T-cell (primary cell): ENCODE measurements at regions not wholly inside any gene's neighbourhood (a gene's known extent, or its start where the extent isn't known, plus 50 kb on each side); places are given as distances from the start of the nearest gene placed in this dataset.

ENCODE experiments used
- ATAC-seq, 4 experiments: fragments of 200-7000 bp in 3 of 4; fragments of 150-1000 bp in 1 of 4; cut with Tn5 transposase; replicated peaks in 1 of 4; 1 replicate in 3 of 4; 2 replicates in 1 of 4; pipeline ENCODE4 v1.10.0; 2021; ENCODE audit warnings: moderate library complexity in 3 of 4, mild to moderate bottlenecking in 2 of 4, moderate number of reproducible peaks in 1 of 4
- CTCF ChIA-PET, 2 donors: fragments of 300-600 bp; sonication (Branson Sonifier 250); formaldehyde crosslinking; loops; one replicate each; lab custom pipeline; 2022; ENCODE audit warnings: antibody characterized with exemption in 2 of 2; lab: Charles Lee
- POLR2A ChIA-PET, 2 donors: fragments of 300-600 bp; sonication (Branson Sonifier 250); formaldehyde crosslinking; loops; one replicate each; lab custom pipeline; 2022; ENCODE audit warnings: antibody characterized with exemption in 2 of 2; lab: Charles Lee
- DNase-seq, 35 experiments: peaks; one replicate each; pipeline versions ENCODE4 v3.0.0 to v3.0.0-alpha.2; 2013 to 2023
- H3K27ac ChIP-seq: one replicate; pipeline ENCODE4 v1.5.1; 2013; ENCODE audit warnings: low read length
- H3K27me3 ChIP-seq, 2 experiments: replicated peaks in 1 of 2; 1 replicate in 1 of 2; 2 replicates in 1 of 2; pipeline versions ENCODE4 v1.6.1 to v1.7.0; 2013; ENCODE audit warnings: low read length in 1 of 2, mixed read lengths in 1 of 2; ENCODE audit not compliant: control insufficient read depth in 2 of 2, insufficient read depth in 2 of 2; ENCODE audit errors: extremely low read depth in 1 of 2
- H3K36me3 ChIP-seq, 2 donors: 1 replicate in 1 of 2; 2 replicates in 1 of 2; pipeline versions ENCODE4 v1.6.1 to v1.7.0; 2013; ENCODE audit warnings: low read length in 1 of 2; ENCODE audit not compliant: control insufficient read depth in 2 of 2, insufficient read depth in 1 of 2; ENCODE audit errors: extremely low read depth in 1 of 2
- H3K4me1 ChIP-seq, 2 experiments: 1 replicate in 1 of 2; 2 replicates in 1 of 2; pipeline versions ENCODE4 v1.6.1 to v1.7.0; 2013; ENCODE audit warnings: low read length in 2 of 2, mixed read lengths in 1 of 2; ENCODE audit not compliant: insufficient read depth in 2 of 2, control insufficient read depth in 1 of 2; ENCODE audit errors: extremely low read depth in 1 of 2
- H3K4me3 ChIP-seq, 2 donors: 1 replicate in 1 of 2; 2 replicates in 1 of 2; pipeline versions ENCODE4 v1.5.1 to v1.7.0; 2013; ENCODE audit warnings: mild to moderate bottlenecking in 2 of 2, low read length in 1 of 2, moderate library complexity in 1 of 2; ENCODE audit not compliant: control insufficient read depth in 1 of 2; ENCODE audit errors: extremely low read depth in 1 of 2
- H3K9me3 ChIP-seq: 2 replicates; pipeline ENCODE4 v1.7.0; 2013
- H3K27ac Mint-ChIP-seq, 2 donors: one replicate each; pipeline ENCODE4 v1.8.0; 2020 to 2021; ENCODE audit warnings: mild to moderate bottlenecking in 2 of 2, mixed read lengths in 2 of 2
- H3K27me3 Mint-ChIP-seq, 2 donors: one replicate each; pipeline ENCODE4 v1.8.0; 2021 to 2022; ENCODE audit warnings: mixed read lengths in 2 of 2
- H3K36me3 Mint-ChIP-seq: one replicate; pipeline ENCODE4 v1.8.0; 2021; ENCODE audit warnings: mixed read lengths
- H3K4me1 Mint-ChIP-seq, 3 donors: one replicate each; pipeline ENCODE4 v1.8.0; 2020 to 2022; ENCODE audit warnings: mixed read lengths in 3 of 3, mild to moderate bottlenecking in 1 of 3
- H3K4me3 Mint-ChIP-seq, 3 donors: one replicate each; pipeline ENCODE4 v1.8.0; 2020 to 2022; ENCODE audit warnings: mild to moderate bottlenecking in 3 of 3, mixed read lengths in 3 of 3, moderate library complexity in 3 of 3
- H3K9me3 Mint-ChIP-seq, 3 donors: one replicate each; pipeline ENCODE4 v1.8.0; 2020 to 2022; ENCODE audit warnings: mixed read lengths in 3 of 3
- WGBS: methylation state at CpG from one replicate; pipeline ENCODE4 v1.1.5; 2013; ENCODE audit warnings: missing lambda C conversion rate; ENCODE audit not compliant: insufficient coverage; 5-methylcytosine and 5-hydroxymethylcytosine counted together

GRCh38 chr3:168506589-168506988 is 410.9 kb upstream of the GOLIM4 start:
- Histone ChIP-seq H3K27ac (no peak overlapping the region), H3K9me3 (no peaks in the 10 kb centered on the region), H3K4me3 (no peak overlapping the region), H3K4me1 (no peaks in the 10 kb centered on the region), H3K27me3 (no peaks in the 10 kb centered on the region), H3K36me3 (no peaks in the 10 kb centered on the region)
- Mint-ChIP-seq H3K4me3 (no peak overlapping the region), H3K27me3 (no peaks in the 10 kb centered on the region), H3K36me3 (no peaks in the 10 kb centered on the region), H3K27ac (no peak overlapping the region), H3K9me3 (no peaks in the 10 kb centered on the region), H3K4me1 (no peaks in the 10 kb centered on the region)
- no peak for ATAC-seq
- POLR2A ChIA-PET: no interaction called here
- no peak for DNase-seq
- CTCF ChIA-PET: no interaction called here
- WGBS: no CpG with 5 or more reads among the region's 1 CpG

- DNase-seq (no peak), ATAC-seq (no peak)
- no peak overlapping the region for H3K4me3 Mint-ChIP-seq
- no CpG with 5 or more reads among the region's 1 CpG for WGBS
- Histone ChIP-seq H3K27me3 (no peaks in the 10 kb centered on the region), H3K9me3 (no peaks in the 10 kb centered on the region), H3K4me1 (no peaks in the 10 kb centered on the region), H3K27ac (no peak overlapping the region), H3K36me3 (no peaks in the 10 kb centered on the region), H3K4me3 (no peak overlapping the region)
- H3K9me3 Mint-ChIP-seq: peaks cover 0 to 3% (median 0%) of the 10 kb centered on the region in 3 donors
- CTCF ChIA-PET: no interaction called here
- H3K4me1 Mint-ChIP-seq: no peaks in the 10 kb centered on the region
- no peak overlapping the region for H3K27ac Mint-ChIP-seq
- no peaks in the 10 kb centered on the region for H3K27me3 Mint-ChIP-seq
- POLR2A ChIA-PET: no interaction called here
- H3K36me3 Mint-ChIP-seq: no peaks in the 10 kb centered on the region
These were observed 405.8 kb upstream of the GOLIM4 start for GRCh38 chr3:168501570-168501969.

- Mint-ChIP-seq H3K27me3 (no peaks in the 10 kb centered on the region), H3K36me3 (no peaks in the 10 kb centered on the region), H3K27ac (no peak overlapping the region), H3K4me3 (no peak overlapping the region), H3K9me3 (peaks cover 0 to 3% (median 0%) of the 10 kb centered on the region in 3 donors), H3K4me1 (no peaks in the 10 kb centered on the region)
- no peak overlapping the region for H3K27ac ChIP-seq
- ATAC-seq (no peak), DNase-seq (no peak)
- ChIA-PET POLR2A (no interaction called here), CTCF (no interaction called here)
- no peaks in the 10 kb centered on the region for H3K36me3 ChIP-seq
- no peaks in the 10 kb centered on the region for H3K4me1 ChIP-seq
- no peaks in the 10 kb centered on the region for H3K27me3 ChIP-seq
- no peaks in the 10 kb centered on the region for H3K9me3 ChIP-seq
- no peak overlapping the region for H3K4me3 ChIP-seq
These were observed 402.5 kb upstream of the GOLIM4 start for GRCh38 chr3:168498194-168498593.

- ATAC-seq (no peak), DNase-seq (no peak)
- Mint-ChIP-seq H3K27ac (no peak overlapping the region), H3K4me1 (no peaks in the 10 kb centered on the region), H3K36me3 (no peaks in the 10 kb centered on the region), H3K9me3 (peaks cover 0 to 3% (median 0%) of the 10 kb centered on the region in 3 donors), H3K27me3 (no peaks in the 10 kb centered on the region), H3K4me3 (no peak overlapping the region)
- Histone ChIP-seq H3K9me3 (no peaks in the 10 kb centered on the region), H3K27me3 (no peaks in the 10 kb centered on the region), H3K36me3 (no peaks in the 10 kb centered on the region), H3K4me3 (no peak overlapping the region), H3K4me1 (no peaks in the 10 kb centered on the region), H3K27ac (no peak overlapping the region)
- ChIA-PET POLR2A (no interaction called here), CTCF (no interaction called here)
- WGBS: 100% methylated on average over 2 of the region's 2 CpGs
These were observed 402.0 kb upstream of the GOLIM4 start for GRCh38 chr3:168497741-168498140.

DNA sequence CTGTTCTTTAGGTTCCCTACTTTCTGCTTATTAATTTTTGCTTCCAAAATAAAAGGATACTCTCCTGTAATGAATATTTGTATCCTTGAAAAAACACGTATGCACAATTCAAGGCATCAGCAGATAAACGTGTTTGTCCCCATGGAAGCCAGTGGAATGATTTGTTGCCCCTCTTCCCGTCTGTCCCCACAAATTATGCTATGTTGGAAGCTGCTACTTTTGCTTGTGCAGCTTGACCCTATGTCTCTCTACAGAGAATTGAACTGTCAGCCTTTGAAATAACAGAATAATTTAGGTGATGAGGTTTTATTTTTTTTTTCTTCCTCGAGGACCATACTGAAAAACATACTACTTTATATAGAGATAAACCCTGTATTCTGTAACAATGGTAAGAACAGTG is 401.5 kb upstream of the GOLIM4 start:
- H3K27ac ChIP-seq: no peak overlapping the region
- H3K9me3 ChIP-seq: no peaks in the 10 kb centered on the region
- Mint-ChIP-seq H3K27ac (no peak overlapping the region), H3K27me3 (no peaks in the 10 kb centered on the region), H3K9me3 (peaks cover 0 to 3% (median 0%) of the 10 kb centered on the region in 3 donors), H3K36me3 (no peaks in the 10 kb centered on the region), H3K4me1 (no peaks in the 10 kb centered on the region), H3K4me3 (no peak overlapping the region)
- DNase-seq: no peak
- no peak for ATAC-seq
- no peaks in the 10 kb centered on the region for H3K4me1 ChIP-seq
- H3K27me3 ChIP-seq: no peaks in the 10 kb centered on the region
- no peaks in the 10 kb centered on the region for H3K36me3 ChIP-seq
- POLR2A ChIA-PET: no interaction called here
- no CpG with 5 or more reads among the region's 4 CpGs for WGBS
- CTCF ChIA-PET: no interaction called here
- no peak overlapping the region for H3K4me3 ChIP-seq

DNA sequence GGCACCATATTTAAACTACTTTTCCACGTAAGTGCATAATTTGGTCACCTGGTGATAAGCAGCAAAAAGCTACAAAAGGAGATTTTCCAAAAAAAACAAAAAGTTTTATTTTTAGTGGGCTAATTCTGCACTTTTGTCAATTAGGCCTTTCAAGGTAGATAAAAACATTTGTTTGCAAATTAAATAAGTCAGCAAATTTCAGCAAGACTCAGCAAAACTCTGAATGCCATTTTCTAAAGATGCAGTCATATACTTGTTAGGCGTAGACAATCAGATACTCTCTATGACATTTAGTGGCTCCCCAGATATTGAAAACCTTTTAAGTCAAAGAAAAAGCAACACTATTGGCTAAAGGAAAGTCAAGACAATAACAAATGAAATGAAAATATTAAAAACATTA is 400.2 kb upstream of the GOLIM4 start:
- no peak overlapping the region for H3K27ac ChIP-seq
- H3K27me3 ChIP-seq: no peaks in the 10 kb centered on the region
- no peak for ATAC-seq
- Mint-ChIP-seq H3K4me1 (no peaks in the 10 kb centered on the region), H3K36me3 (no peaks in the 10 kb centered on the region), H3K27me3 (no peaks in the 10 kb centered on the region), H3K4me3 (no peak overlapping the region), H3K9me3 (peaks cover 0 to 3% (median 0%) of the 10 kb centered on the region in 3 donors), H3K27ac (no peak overlapping the region)
- ChIA-PET CTCF (no interaction called here), POLR2A (no interaction called here)
- no peaks in the 10 kb centered on the region for H3K36me3 ChIP-seq
- no peaks in the 10 kb centered on the region for H3K9me3 ChIP-seq
- H3K4me1 ChIP-seq: no peaks in the 10 kb centered on the region
- DNase-seq: no peak
- WGBS: no CpG with 5 or more reads among the region's 2 CpGs
- H3K4me3 ChIP-seq: no peak overlapping the region

DNA sequence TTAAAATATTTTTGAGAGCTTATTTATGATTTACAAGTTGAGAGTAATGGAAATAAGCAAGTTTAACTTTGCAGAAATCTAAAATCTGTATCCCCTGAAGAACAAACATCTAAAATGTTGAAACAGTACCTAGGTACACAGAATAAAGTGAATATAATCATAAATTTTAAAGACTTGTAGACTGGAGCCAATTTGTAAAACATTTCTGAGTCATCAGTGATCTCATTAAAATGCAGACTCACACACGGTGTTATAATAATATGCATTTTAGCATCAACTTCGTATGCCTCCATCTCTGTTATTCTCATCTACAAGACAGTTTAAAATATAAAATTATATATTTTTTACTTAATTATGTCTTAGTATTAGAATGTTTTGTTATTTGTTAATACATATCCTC is 399.5 kb upstream of the GOLIM4 start:
- Mint-ChIP-seq H3K9me3 (peaks cover 0 to 3% (median 0%) of the 10 kb centered on the region in 3 donors), H3K4me3 (no peak overlapping the region), H3K27me3 (no peaks in the 10 kb centered on the region), H3K27ac (no peak overlapping the region), H3K4me1 (no peaks in the 10 kb centered on the region), H3K36me3 (no peaks in the 10 kb centered on the region)
- Histone ChIP-seq H3K27ac (no peak overlapping the region), H3K9me3 (no peaks in the 10 kb centered on the region), H3K27me3 (no peaks in the 10 kb centered on the region), H3K4me1 (no peaks in the 10 kb centered on the region), H3K4me3 (no peak overlapping the region), H3K36me3 (no peaks in the 10 kb centered on the region)
- DNase-seq: no peak
- no CpG with 5 or more reads among the region's 2 CpGs for WGBS
- POLR2A ChIA-PET: no interaction called here
- no peak for ATAC-seq
- CTCF ChIA-PET: no interaction called here
